Ovary (tissue), 7 donors: ENCODE measurements at regions not wholly inside any gene's neighbourhood (a gene's known extent, or its start where the extent isn't known, plus 50 kb on each side); places are given as distances from the start of the nearest gene placed in this dataset.
A peak's percentile ranks its signal among the peaks of the same experiment; 100 is the strongest.

Experiments
- DNase-seq, 5 donors: peaks; one replicate each; pipeline ENCODE4 v3.0.0-alpha.2; 2019 to 2020
- H3K27ac ChIP-seq, 2 donors: fragments of 200-600 bp; one replicate each; pipeline versions ENCODE4 v1.5.1 to v1.8.0; 2019 to 2022
- H3K27me3 ChIP-seq: fragments of 200-600 bp; one replicate; pipeline ENCODE4 v1.8.0; 2022
- H3K36me3 ChIP-seq: fragments of 200-600 bp; sonication (generic); one replicate; pipeline ENCODE4 v1.5.1; 2019
- H3K4me1 ChIP-seq: one replicate; pipeline ENCODE4 v1.8.1; 2013; ENCODE audit warnings: mild to moderate bottlenecking, moderate library complexity; ENCODE audit not compliant: insufficient read depth
- H3K4me3 ChIP-seq: fragments of 200-600 bp; sonication (generic); one replicate; pipeline ENCODE4 v1.5.1; 2017
- H3K9me3 ChIP-seq, 2 donors: fragments of 200-600 bp in 1 of 2; sonication (generic) in 1 of 2; one replicate each; pipeline versions ENCODE4 v1.5.1 to v1.8.1; 2013 to 2019; ENCODE audit warnings: mild to moderate bottlenecking in 1 of 2, moderate library complexity in 1 of 2
- EP300 ChIP-seq: sonication (generic); formaldehyde crosslinking; IDR thresholded peaks from one replicate; pipeline ENCODE4 v1.6.1; 2017; ENCODE audit warnings: antibody characterized with exemption
- POLR2A ChIP-seq: fragments of 450-650 bp; IDR thresholded peaks from one replicate; pipeline ENCODE4 v1.6.1; 2017; ENCODE audit warnings: antibody characterized with exemption, mild to moderate bottlenecking, moderate library complexity
- WGBS, 3 donors: extraction: QIAGEN DNeasy Blood & Tissue Kit in 1 of 3; methylation state at CpG; one replicate each; pipeline versions ENCODE4 v1.1.5 to v1.1.7; 2013 to 2017; 5-methylcytosine and 5-hydroxymethylcytosine counted together
- intact Hi-C, 4 donors: fragments of 100-400 bp; cut with DNase I; formaldehyde crosslinking; loops; one replicate each; pipeline versions ENCODE4 v1.11.0 to v1.15.1; 2022 to 2023
- TF ChIP-seq, protein P1 (sequence below), 3 donors: fragments of 450-650 bp in 2 of 3; fragments of 200-600 bp in 1 of 3; IDR thresholded peaks; one replicate each; pipeline versions ENCODE4 v1.5.1 to v1.8.0; 2016 to 2022; ENCODE audit warnings: antibody characterized with exemption in 3 of 3, mild to moderate bottlenecking in 1 of 3
- donor health status: DM: no; HTN: no; CAD: no; lungs with moderate emphysema.
- donor health status: DM: no; HTN: no; CAD: no.
- donor health status: Bipolar disorder and iron deficiency.
- donor health status: DM: no; HTN: no; CAD: no.
- donor health status: DM: yes; HTN: yes; CAD: no.

DNA sequence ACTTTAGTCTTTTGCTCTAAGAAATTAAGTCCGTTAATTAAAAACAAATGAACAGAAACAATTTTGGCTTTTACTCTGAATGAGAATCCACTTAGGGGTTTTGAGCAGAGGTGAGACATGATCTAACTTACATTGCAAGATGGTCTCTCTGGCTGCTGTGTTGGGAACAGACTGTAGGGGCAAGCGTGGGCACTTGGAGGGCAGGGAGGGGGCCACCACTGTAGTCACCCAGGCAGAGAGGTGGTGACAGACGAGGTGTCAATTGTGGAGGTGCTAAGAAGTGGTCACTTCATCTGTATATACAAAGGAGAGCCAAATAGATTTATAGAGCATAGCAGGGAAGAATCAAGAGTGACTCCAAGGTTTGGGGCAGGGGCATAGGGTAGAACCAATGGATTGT is 71.1 kb upstream of the IRF2BP2 start:
- no peaks in the 10 kb centered on the region for H3K36me3 ChIP-seq
- H3K4me3 ChIP-seq = no peak overlapping the region
- intact Hi-C loops = no loop called here
- no peaks in the 10 kb centered on the region for H3K27me3 ChIP-seq
- no peak overlapping the region for H3K27ac ChIP-seq
- H3K4me1 ChIP-seq = peaks cover 4% of the 10 kb centered on the region
- H3K9me3 ChIP-seq = no peaks in the 10 kb centered on the region
- DNase-seq = no peak
- 86 to 93% (median 92%) methylated on average over 3 of the region's 3 CpGs for WGBS, 3 donors
- TF ChIP-seq EP300 = no peak

DNA sequence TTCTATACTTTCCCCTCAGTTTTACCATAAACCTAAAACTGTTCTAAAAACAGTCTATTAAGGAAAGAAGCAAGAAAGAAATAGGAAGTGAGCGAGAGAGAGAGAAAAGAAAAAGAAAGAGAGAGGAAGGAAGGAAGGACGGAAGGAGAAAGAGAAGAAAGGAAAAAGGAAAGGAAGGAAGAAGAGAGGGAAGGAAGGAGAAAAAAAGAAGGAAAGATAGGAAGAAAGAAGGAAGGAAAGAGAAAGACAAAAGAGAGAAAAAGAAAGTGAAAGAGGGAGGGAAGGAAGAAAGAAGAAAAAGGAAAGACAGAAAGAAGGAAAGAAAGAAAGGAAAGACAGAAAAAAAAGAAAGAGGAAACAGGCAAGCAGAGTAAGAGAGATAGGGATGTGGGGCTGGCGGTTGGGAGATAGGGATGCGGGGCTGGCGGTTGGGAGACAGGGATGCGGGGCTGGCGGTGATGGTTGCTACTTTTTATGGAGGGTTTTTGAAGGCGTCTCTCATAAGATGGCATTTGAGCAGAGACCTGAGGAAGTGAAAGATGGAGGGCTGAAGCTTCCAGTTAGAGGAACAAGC is 70.4 kb upstream of the IRF2BP2 start:
- DNase-seq = no peak
- Histone ChIP-seq H3K9me3 (no peaks in the 10 kb centered on the region), H3K36me3 (no peaks in the 10 kb centered on the region), H3K27ac (no peak overlapping the region), H3K4me3 (no peak overlapping the region), H3K27me3 (no peaks in the 10 kb centered on the region), H3K4me1 (peaks cover 4% of the 10 kb centered on the region)
- 95 to 96% (median 96%) methylated on average over 8 of the region's 8 CpGs for WGBS, 3 donors
- intact Hi-C loops = no loop called here
- no peak for TF ChIP-seq EP300
- TF ChIP-seq POLR2A = no peak
- TF ChIP-seq, protein P1, sequence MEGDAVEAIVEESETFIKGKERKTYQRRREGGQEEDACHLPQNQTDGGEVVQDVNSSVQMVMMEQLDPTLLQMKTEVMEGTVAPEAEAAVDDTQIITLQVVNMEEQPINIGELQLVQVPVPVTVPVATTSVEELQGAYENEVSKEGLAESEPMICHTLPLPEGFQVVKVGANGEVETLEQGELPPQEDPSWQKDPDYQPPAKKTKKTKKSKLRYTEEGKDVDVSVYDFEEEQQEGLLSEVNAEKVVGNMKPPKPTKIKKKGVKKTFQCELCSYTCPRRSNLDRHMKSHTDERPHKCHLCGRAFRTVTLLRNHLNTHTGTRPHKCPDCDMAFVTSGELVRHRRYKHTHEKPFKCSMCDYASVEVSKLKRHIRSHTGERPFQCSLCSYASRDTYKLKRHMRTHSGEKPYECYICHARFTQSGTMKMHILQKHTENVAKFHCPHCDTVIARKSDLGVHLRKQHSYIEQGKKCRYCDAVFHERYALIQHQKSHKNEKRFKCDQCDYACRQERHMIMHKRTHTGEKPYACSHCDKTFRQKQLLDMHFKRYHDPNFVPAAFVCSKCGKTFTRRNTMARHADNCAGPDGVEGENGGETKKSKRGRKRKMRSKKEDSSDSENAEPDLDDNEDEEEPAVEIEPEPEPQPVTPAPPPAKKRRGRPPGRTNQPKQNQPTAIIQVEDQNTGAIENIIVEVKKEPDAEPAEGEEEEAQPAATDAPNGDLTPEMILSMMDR (IDR thresholded peaks at IDR 0.05) = no peak

DNA sequence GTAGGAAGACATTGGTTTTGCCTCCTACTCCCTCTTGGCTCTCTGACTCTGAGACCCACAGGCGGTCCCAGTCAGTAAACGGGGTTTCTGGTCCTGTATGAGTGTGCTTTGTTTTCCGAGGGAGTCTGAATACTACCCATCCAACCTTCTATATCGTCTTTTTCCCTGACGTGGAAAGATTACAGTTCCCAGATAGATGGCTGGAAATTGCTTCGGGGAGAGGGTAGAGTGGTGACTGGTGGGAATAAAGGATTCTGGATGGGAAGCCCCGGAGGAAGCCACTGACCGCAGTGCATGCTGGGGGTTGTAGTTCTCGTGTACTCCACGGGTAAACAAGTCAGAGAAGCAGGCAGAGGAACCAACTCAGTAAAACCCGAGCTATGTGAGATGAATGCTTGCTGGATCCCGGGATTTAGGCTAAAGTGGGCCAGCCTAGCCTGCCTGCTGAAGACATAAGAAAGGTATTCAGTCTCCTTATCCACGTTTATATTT is 66.2 kb upstream of the IRF2BP2 start:
- no peak for TF ChIP-seq POLR2A
- TF ChIP-seq, protein P1 (IDR thresholded peaks at IDR 0.05) = no peak
- no peak for TF ChIP-seq EP300
- Histone ChIP-seq H3K4me3 (peak overlapping the region; percentile 32), H3K36me3 (no peaks in the 10 kb centered on the region), H3K4me1 (peaks cover 1% of the 10 kb centered on the region), H3K9me3 (no peaks in the 10 kb centered on the region), H3K27me3 (no peaks in the 10 kb centered on the region), H3K27ac (no peak overlapping the region)
- DNase-seq = peak; percentile 77 to 88 (median 86)
- 9 to 12% (median 11%) methylated on average over 13 of the region's 13 CpGs for WGBS, 3 donors
- intact Hi-C loops = loop anchor here in 1 of 4 donors (10.0 kb wide), 1 partner anchor 51 kb away; no protein-coding TSS in a partner anchor

DNA sequence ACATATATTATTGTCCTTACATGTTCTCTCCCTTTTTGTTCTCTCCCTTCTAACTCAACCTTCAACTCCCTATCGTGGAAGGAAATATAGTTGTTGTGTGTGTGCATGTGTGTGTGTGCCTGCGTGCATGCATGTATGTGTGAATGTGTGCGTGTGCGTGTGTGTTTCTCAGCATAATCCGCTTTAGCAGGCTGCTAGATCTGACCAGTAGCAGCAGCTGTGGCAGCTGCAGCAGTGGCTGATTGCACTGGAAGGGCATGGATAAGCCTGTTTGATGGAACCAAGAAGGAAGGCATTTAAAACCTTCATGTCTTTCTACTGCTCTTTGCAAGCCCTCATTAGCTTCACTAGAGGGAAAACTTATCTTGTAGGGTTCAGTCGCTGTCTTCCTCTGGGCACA is 65.6 kb upstream of the IRF2BP2 start:
- H3K27me3 ChIP-seq = no peaks in the 10 kb centered on the region
- intact Hi-C loops = loop anchor here in 1 of 4 donors (10.0 kb wide), 1 partner anchor 51 kb away; no protein-coding TSS in a partner anchor

DNA sequence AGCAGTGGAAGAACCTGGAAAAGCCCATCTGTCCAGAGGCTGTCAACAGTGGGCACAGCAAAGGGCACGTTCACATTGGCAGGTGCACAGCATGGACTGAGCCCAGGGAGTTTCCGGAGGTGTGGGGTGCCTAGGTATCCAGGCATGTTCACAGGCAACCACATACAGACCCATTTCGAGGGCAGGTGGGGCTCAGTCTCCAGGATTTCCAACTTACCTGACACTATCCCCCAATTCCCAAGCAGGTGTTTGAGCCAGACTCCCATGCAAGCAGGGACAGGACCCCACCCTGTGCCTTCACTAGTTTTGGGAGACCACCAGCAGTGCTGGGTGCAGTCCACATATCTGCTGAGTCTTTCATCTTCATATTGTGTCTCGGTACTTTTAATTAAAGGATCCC is 65.0 kb upstream of the IRF2BP2 start:
- H3K36me3 ChIP-seq = no peaks in the 10 kb centered on the region
- TF ChIP-seq, protein P1 (IDR thresholded peaks at IDR 0.05) = no peak
- TF ChIP-seq EP300 (no peak), POLR2A (no peak)
- no peak overlapping the region for H3K27ac ChIP-seq
- DNase-seq = no peak
- H3K4me1 ChIP-seq = peaks cover 1% of the 10 kb centered on the region
- H3K9me3 ChIP-seq = no peaks in the 10 kb centered on the region
- 91 to 98% (median 98%) methylated on average over 4 of the region's 4 CpGs for WGBS, 3 donors
- intact Hi-C loops = loop anchor here in 1 of 4 donors (10.0 kb wide), 1 partner anchor 50 kb away; no protein-coding TSS in a partner anchor
- no peaks in the 10 kb centered on the region for H3K27me3 ChIP-seq
- no peak overlapping the region for H3K4me3 ChIP-seq

More for the DNA sequence above, 65.6 kb upstream of the IRF2BP2 start:
- no peaks in the 10 kb centered on the region for H3K36me3 ChIP-seq
- H3K4me1 ChIP-seq = peaks cover 1% of the 10 kb centered on the region
- no peak for DNase-seq
- H3K27ac ChIP-seq = no peak overlapping the region
- 88 to 90% (median 89%) methylated on average over 6 of the region's 6 CpGs for WGBS, 3 donors
- TF ChIP-seq EP300 = no peak
- TF ChIP-seq, protein P1 (IDR thresholded peaks at IDR 0.05) = no peak
- TF ChIP-seq POLR2A = no peak
- H3K4me3 ChIP-seq = no peak overlapping the region
- H3K9me3 ChIP-seq = no peaks in the 10 kb centered on the region
